A673 (cell line): ENCODE measurements at regions not wholly inside any gene's neighbourhood (a gene's known extent, or its start where the extent isn't known, plus 50 kb on each side); places are given as distances from the start of the nearest gene placed in this dataset.

ENCODE experiments used
- BruUV-seq: library from RNA; stranded (reverse); fragments of 400-500 nt; replicated peaks from 2 replicates; lab custom pipeline; 2021; lab: Mats Ljungman, UMichigan
- CTCF ChIA-PET: fragments of 300-600 bp; sonication (Branson Sonifier 250); formaldehyde crosslinking; loops from one replicate; lab custom pipeline; 2022; ENCODE audit warnings: antibody characterized with exemption; lab: Charles Lee
- POLR2A ChIA-PET: fragments of 300-600 bp; sonication (Branson Sonifier 250); formaldehyde crosslinking; loops from one replicate; lab custom pipeline; 2022; ENCODE audit warnings: antibody characterized with exemption; ENCODE audit not compliant: low non-redundant PET; lab: Charles Lee
- DNase-seq: peaks from one replicate; pipeline ENCODE4 v3.0.0-alpha.2; 2015; ENCODE audit warnings: low spot score
- H3K27ac ChIP-seq: fragments of 200-600 bp; sonication (generic); 2 replicates; pipeline ENCODE4 v1.5.1; 2016; ENCODE audit warnings: mixed run types, low read depth, mild to moderate bottlenecking, mixed read lengths, antibody characterized with exemption, low read length; ENCODE audit not compliant: poor library complexity, severe bottlenecking
- H3K27me3 ChIP-seq: fragments of 200-600 bp; sonication (generic); replicated peaks from 2 replicates; pipeline ENCODE4 v1.6.1; 2017; ENCODE audit warnings: mixed run types, low read depth, mild to moderate bottlenecking, mixed read lengths, antibody characterized with exemption, low read length; ENCODE audit not compliant: insufficient read depth, poor library complexity
- H3K36me3 ChIP-seq: fragments of 200-600 bp; sonication (generic); 2 replicates; pipeline ENCODE4 v1.6.1; 2016; ENCODE audit warnings: mixed run types, mild to moderate bottlenecking, mixed read lengths, antibody characterized with exemption, low read length; ENCODE audit not compliant: insufficient read depth, poor library complexity, severe bottlenecking
- H3K4me1 ChIP-seq: fragments of 200-600 bp; sonication (generic); 2 replicates; pipeline ENCODE4 v1.6.1; 2017; ENCODE audit warnings: mixed run types, mild to moderate bottlenecking, mixed read lengths, antibody characterized with exemption, low read length; ENCODE audit not compliant: insufficient read depth, poor library complexity, severe bottlenecking
- H3K4me3 ChIP-seq: fragments of 200-600 bp; sonication (generic); 2 replicates; pipeline ENCODE4 v1.5.1; 2016; ENCODE audit warnings: low read depth, mixed run types, mild to moderate bottlenecking, mixed read lengths, low read length; ENCODE audit not compliant: poor library complexity, severe bottlenecking
- H3K9me3 ChIP-seq: fragments of 200-600 bp; sonication (generic); 2 replicates; pipeline ENCODE4 v1.6.1; 2016; ENCODE audit warnings: mixed run types, low read depth, mild to moderate bottlenecking, mixed read lengths, antibody characterized with exemption, low read length; ENCODE audit not compliant: poor library complexity, severe bottlenecking
- CTCF ChIP-seq: fragments of 300-800, 200-600 bp; sonication (generic); conservative IDR thresholded peaks from 2 replicates; pipeline ENCODE4 v1.5.1; 2017; ENCODE audit warnings: low read depth, mild to moderate bottlenecking, antibody characterized with exemption, low read length, moderate library complexity, mixed read lengths
- EZH2 ChIP-seq: fragments of 200-600 bp; sonication (generic); IDR thresholded peaks from 2 replicates; pipeline ENCODE4 v1.6.1; 2017; ENCODE audit warnings: borderline replicate concordance, low read depth, mild to moderate bottlenecking, mixed read lengths, antibody characterized with exemption, low read length; ENCODE audit not compliant: poor library complexity, severe bottlenecking
- intact Hi-C: fragments of 100-400 bp; cut with micrococcal nuclease; formaldehyde crosslinking; loops from one replicate; pipeline ENCODE4 v1.10.0; 2022; ENCODE audit not compliant: unreplicated experiment

DNA sequence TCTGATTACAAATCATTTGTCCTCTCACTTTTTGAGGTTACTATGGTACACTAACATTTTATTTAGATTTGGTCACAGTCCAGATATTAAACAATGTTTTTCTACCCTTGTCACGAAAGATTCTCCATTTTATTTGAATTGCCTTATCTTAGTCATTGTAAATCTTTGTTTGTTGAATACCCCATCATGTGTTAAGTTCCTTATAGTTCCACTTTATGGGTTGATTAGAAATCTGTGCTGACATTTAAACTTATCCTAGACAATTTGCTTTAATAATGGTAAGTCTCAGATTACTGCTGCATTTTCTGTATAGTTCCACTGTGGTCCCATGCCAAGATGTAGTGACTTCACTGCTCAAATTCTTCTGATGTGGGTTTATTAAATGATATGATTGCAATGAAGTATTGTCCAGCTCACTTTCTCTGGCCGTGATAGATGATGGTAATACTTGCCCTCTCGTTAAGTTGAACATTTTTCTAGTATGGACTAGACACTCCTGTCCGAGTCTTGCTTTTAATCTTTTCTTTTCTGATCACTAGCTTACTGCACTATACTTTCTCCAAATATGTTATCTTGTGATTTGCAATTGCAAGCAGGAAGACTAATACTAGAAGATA is 1107.3 kb downstream of the SLC6A15 start:
- no peak for DNase-seq
- BruUV-seq, result no TSS peak
- Histone ChIP-seq H3K4me3 (no peak overlapping the region), H3K27ac (no peak overlapping the region), H3K36me3 (no peaks in the 10 kb centered on the region), H3K27me3 (no peaks in the 10 kb centered on the region), H3K9me3 (no peaks in the 10 kb centered on the region), H3K4me1 (no peaks in the 10 kb centered on the region)
- POLR2A ChIA-PET, result no interaction called here
- TF ChIP-seq CTCF (no peak), EZH2 (no peak)
- CTCF ChIA-PET, result no interaction called here
- intact Hi-C loops, result no loop called here

GRCh38 chr12:83801972-83802371 is 1110.6 kb downstream of the SLC6A15 start:
- Histone ChIP-seq H3K4me1 (no peaks in the 10 kb centered on the region), H3K27ac (no peak overlapping the region), H3K4me3 (no peak overlapping the region), H3K9me3 (no peaks in the 10 kb centered on the region), H3K36me3 (no peaks in the 10 kb centered on the region), H3K27me3 (no peaks in the 10 kb centered on the region)
- ChIA-PET POLR2A (no interaction called here), CTCF (no interaction called here)
- TF ChIP-seq EZH2 (no peak), CTCF (no peak)
- intact Hi-C loops, result no loop called here
- DNase-seq, result no peak
- BruUV-seq, result no TSS peak

- CTCF ChIA-PET, result no interaction called here
- no peaks in the 10 kb centered on the region for H3K4me1 ChIP-seq
- H3K27me3 ChIP-seq, result no peaks in the 10 kb centered on the region
- no peak for TF ChIP-seq CTCF
- TF ChIP-seq EZH2, result no peak
- no peak overlapping the region for H3K27ac ChIP-seq
- no peak for DNase-seq
- no peak overlapping the region for H3K4me3 ChIP-seq
- intact Hi-C loops, result no loop called here
- no peaks in the 10 kb centered on the region for H3K36me3 ChIP-seq
- POLR2A ChIA-PET, result no interaction called here
- no TSS peak for BruUV-seq
- H3K9me3 ChIP-seq, result no peaks in the 10 kb centered on the region
Measured at GRCh38 chr12:83800022-83800421, 1112.6 kb downstream of the SLC6A15 start.
